Neural cell (in vitro differentiated cells): ENCODE measurements at regions not wholly inside any gene's neighbourhood (a gene's known extent, or its start where the extent isn't known, plus 50 kb on each side); places are given as distances from the start of the nearest gene placed in this dataset.
"Not testable (repeated sequence)": the region's sequence is repeated elsewhere in the genome, so short reads cannot be mapped to it uniquely, and the experiment has no call there.

ENCODE experiments used
- H2AFZ ChIP-seq: fragments of 200-600, 300-800 bp; sonication (generic), shearing (Covaris generic); 2 replicates; pipeline ENCODE4 v1.6.0; 2014; ENCODE audit warnings: low read depth, mild to moderate bottlenecking, antibody characterized with exemption, low read length, moderate library complexity
- H3F3A ChIP-seq: fragments of 200-600 bp; shearing (Covaris generic); 2 replicates; pipeline ENCODE4 v1.6.1; 2016; ENCODE audit warnings: mild to moderate bottlenecking, moderate library complexity, mixed read lengths, antibody characterized with exemption, low read length; ENCODE audit not compliant: insufficient read depth, poor library complexity, severe bottlenecking
- H3K27ac ChIP-seq: fragments of 200-600, 300-800 bp; sonication (generic), shearing (Covaris generic); 2 replicates; pipeline ENCODE4 v1.5.1; 2014; ENCODE audit warnings: mild to moderate bottlenecking, low read length, moderate library complexity
- H3K27me3 ChIP-seq: fragments of 300-800, 200-600 bp; sonication (generic), shearing (Covaris generic); 2 replicates; pipeline ENCODE4 v1.6.0; 2014; ENCODE audit warnings: mild to moderate bottlenecking, low read depth, low read length, moderate library complexity; ENCODE audit not compliant: insufficient read depth
- H3K36me3 ChIP-seq: fragments of 300-800, 200-600 bp; sonication (generic), shearing (Covaris generic); 2 replicates; pipeline ENCODE4 v1.5.1; 2014; ENCODE audit warnings: mild to moderate bottlenecking, antibody characterized with exemption, low read length, moderate library complexity; ENCODE audit not compliant: insufficient read depth
- H3K4me2 ChIP-seq: fragments of 300-800, 200-600 bp; sonication (generic), shearing (Covaris generic); 2 replicates; pipeline ENCODE4 v1.6.0; 2014; ENCODE audit warnings: mild to moderate bottlenecking, low read length
- H3K4me3 ChIP-seq: fragments of 300-800, 200-600 bp; sonication (generic), shearing (Covaris generic); 2 replicates; pipeline ENCODE4 v1.5.1; 2014; ENCODE audit warnings: mild to moderate bottlenecking, low read length, moderate library complexity
- H3K79me2 ChIP-seq: fragments of 200-600 bp; shearing (Covaris generic); replicated peaks from 2 replicates; pipeline ENCODE4 v1.6.0; 2014; ENCODE audit warnings: mild to moderate bottlenecking, low read length, moderate library complexity; ENCODE audit not compliant: insufficient read depth
- H3K9ac ChIP-seq: fragments of 300-800, 200-600 bp; sonication (generic), shearing (Covaris generic); 2 replicates; pipeline ENCODE4 v1.6.1; 2016; ENCODE audit warnings: mild to moderate bottlenecking, low read length, mixed read lengths
- H3K9me2 ChIP-seq: fragments of 200-600 bp; shearing (Covaris generic); 2 replicates; pipeline ENCODE4 v1.6.1; 2016; ENCODE audit warnings: mild to moderate bottlenecking, low read length, mixed read lengths; ENCODE audit not compliant: insufficient read depth
- H3K9me3 ChIP-seq: fragments of 200-600, 300-800 bp; sonication (generic), shearing (Covaris generic); 2 replicates; pipeline ENCODE4 v1.6.1; 2016; ENCODE audit warnings: mild to moderate bottlenecking, mixed run types, low read length, moderate library complexity, mixed read lengths
- H4K20me1 ChIP-seq: fragments of 200-600 bp; shearing (Covaris generic); 2 replicates; pipeline ENCODE4 v1.6.1; 2016; ENCODE audit warnings: mild to moderate bottlenecking, mixed run types; ENCODE audit not compliant: insufficient read depth
- EP300 ChIP-seq: fragments of 450-650 bp; conservative IDR thresholded peaks from 2 replicates; pipeline ENCODE4 v1.6.1; 2014; ENCODE audit warnings: antibody characterized with exemption, mild to moderate bottlenecking, moderate library complexity; ENCODE audit not compliant: poor library complexity, severe bottlenecking
- EZH2 ChIP-seq: fragments of 200-600, 300-800 bp; shearing (Covaris generic), sonication (generic); IDR thresholded peaks from 2 replicates; pipeline ENCODE4 v1.6.1; 2014; ENCODE audit warnings: antibody characterized with exemption, low read length, borderline replicate concordance, mild to moderate bottlenecking; ENCODE audit not compliant: insufficient read depth, poor library complexity, severe bottlenecking
- MXI1 ChIP-seq: fragments of 450-650 bp; conservative IDR thresholded peaks from 2 replicates; pipeline ENCODE4 v1.6.1; 2014; ENCODE audit warnings: antibody characterized with exemption, mild to moderate bottlenecking; ENCODE audit not compliant: poor library complexity, severe bottlenecking
- POLR2AphosphoS5 ChIP-seq: IDR thresholded peaks from 2 replicates; pipeline ENCODE4 v1.6.1; 2012
- RAD21 ChIP-seq: fragments of 450-650 bp; conservative IDR thresholded peaks from 2 replicates; pipeline ENCODE4 v1.6.1; 2014; ENCODE audit warnings: antibody characterized with exemption, mild to moderate bottlenecking, moderate library complexity
- SMC3 ChIP-seq: fragments of 450-650 bp; conservative IDR thresholded peaks from 2 replicates; pipeline ENCODE4 v1.6.1; 2014; ENCODE audit warnings: antibody characterized with exemption, mild to moderate bottlenecking, moderate library complexity; ENCODE audit not compliant: poor library complexity
- TAF1 ChIP-seq: IDR thresholded peaks from 2 replicates; pipeline ENCODE4 v1.6.1; 2012; ENCODE audit warnings: low read depth
- TF ChIP-seq, protein P1 (sequence below): IDR thresholded peaks from 2 replicates; pipeline ENCODE4 v1.6.1; 2012; ENCODE audit warnings: borderline replicate concordance
- TF ChIP-seq, protein P2 (sequence below): fragments of 450-650 bp; IDR thresholded peaks from 2 replicates; pipeline ENCODE4 v1.5.1; 2014; ENCODE audit warnings: antibody characterized with exemption, mild to moderate bottlenecking, moderate library complexity; ENCODE audit not compliant: poor library complexity, severe bottlenecking

DNA sequence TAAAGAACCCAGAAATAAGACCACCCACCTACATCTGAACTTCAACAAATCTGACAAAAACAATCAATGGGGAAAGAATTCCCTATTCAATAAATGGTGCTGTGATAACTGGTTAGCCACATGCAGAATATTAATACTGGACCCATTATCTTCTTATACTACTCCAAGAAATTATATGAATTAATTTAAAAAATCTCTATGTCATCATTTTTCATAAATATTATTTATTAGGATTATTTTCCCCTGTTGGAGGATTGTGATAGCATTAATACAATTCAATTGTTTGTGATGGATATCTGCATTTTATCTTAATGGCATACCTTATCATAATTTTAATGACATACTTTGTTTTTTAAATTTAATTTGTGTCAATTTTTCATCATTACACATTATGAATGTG is 682.2 kb upstream of the CTNND2 start:
- Histone ChIP-seq H4K20me1 (no peaks in the 10 kb centered on the region), H3F3A (no peaks in the 10 kb centered on the region), H2AFZ (no peak overlapping the region), H3K9me3 (no peaks in the 10 kb centered on the region), H3K4me3 (no peak overlapping the region), H3K9ac (no peak overlapping the region), H3K27ac (no peak overlapping the region), H3K79me2 (no peaks in the 10 kb centered on the region), H3K4me2 (no peak overlapping the region), H3K9me2 (no peaks in the 10 kb centered on the region), H3K36me3 (no peaks in the 10 kb centered on the region), H3K27me3 (no peaks in the 10 kb centered on the region)
- TF ChIP-seq MXI1 = no peak
- TF ChIP-seq, protein P1, sequence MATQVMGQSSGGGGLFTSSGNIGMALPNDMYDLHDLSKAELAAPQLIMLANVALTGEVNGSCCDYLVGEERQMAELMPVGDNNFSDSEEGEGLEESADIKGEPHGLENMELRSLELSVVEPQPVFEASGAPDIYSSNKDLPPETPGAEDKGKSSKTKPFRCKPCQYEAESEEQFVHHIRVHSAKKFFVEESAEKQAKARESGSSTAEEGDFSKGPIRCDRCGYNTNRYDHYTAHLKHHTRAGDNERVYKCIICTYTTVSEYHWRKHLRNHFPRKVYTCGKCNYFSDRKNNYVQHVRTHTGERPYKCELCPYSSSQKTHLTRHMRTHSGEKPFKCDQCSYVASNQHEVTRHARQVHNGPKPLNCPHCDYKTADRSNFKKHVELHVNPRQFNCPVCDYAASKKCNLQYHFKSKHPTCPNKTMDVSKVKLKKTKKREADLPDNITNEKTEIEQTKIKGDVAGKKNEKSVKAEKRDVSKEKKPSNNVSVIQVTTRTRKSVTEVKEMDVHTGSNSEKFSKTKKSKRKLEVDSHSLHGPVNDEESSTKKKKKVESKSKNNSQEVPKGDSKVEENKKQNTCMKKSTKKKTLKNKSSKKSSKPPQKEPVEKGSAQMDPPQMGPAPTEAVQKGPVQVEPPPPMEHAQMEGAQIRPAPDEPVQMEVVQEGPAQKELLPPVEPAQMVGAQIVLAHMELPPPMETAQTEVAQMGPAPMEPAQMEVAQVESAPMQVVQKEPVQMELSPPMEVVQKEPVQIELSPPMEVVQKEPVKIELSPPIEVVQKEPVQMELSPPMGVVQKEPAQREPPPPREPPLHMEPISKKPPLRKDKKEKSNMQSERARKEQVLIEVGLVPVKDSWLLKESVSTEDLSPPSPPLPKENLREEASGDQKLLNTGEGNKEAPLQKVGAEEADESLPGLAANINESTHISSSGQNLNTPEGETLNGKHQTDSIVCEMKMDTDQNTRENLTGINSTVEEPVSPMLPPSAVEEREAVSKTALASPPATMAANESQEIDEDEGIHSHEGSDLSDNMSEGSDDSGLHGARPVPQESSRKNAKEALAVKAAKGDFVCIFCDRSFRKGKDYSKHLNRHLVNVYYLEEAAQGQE = no peak
- TF ChIP-seq EZH2 = no peak
- no peak for TF ChIP-seq TAF1
- no peak for TF ChIP-seq SMC3
- TF ChIP-seq, protein P2, sequence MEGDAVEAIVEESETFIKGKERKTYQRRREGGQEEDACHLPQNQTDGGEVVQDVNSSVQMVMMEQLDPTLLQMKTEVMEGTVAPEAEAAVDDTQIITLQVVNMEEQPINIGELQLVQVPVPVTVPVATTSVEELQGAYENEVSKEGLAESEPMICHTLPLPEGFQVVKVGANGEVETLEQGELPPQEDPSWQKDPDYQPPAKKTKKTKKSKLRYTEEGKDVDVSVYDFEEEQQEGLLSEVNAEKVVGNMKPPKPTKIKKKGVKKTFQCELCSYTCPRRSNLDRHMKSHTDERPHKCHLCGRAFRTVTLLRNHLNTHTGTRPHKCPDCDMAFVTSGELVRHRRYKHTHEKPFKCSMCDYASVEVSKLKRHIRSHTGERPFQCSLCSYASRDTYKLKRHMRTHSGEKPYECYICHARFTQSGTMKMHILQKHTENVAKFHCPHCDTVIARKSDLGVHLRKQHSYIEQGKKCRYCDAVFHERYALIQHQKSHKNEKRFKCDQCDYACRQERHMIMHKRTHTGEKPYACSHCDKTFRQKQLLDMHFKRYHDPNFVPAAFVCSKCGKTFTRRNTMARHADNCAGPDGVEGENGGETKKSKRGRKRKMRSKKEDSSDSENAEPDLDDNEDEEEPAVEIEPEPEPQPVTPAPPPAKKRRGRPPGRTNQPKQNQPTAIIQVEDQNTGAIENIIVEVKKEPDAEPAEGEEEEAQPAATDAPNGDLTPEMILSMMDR = no peak
- TF ChIP-seq EP300 = no peak
- no peak for TF ChIP-seq POLR2AphosphoS5
- TF ChIP-seq RAD21 = no peak

DNA sequence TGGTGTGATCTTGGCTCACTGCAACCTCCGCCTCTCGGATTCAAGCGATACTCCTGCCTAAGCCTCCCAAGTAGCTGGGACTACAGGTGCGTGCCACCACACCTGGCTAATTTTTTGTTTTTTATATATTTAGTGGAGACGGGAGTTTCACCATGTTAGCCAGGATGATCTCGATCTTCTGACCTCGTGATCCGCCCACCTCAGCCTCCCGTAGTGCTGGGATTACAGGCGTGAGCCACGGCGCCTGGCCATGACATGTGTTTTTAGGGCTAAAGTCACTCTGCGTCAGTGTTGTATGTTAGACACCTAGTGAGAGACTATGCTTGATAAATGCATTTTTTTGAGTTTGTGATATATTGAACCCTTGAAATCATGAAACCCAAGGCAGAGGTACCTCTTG is 674.6 kb upstream of the CTNND2 start:
- H3K4me3 ChIP-seq, H3K9me2 ChIP-seq, H4K20me1 ChIP-seq, H3F3A ChIP-seq, H3K4me2 ChIP-seq, H3K9ac ChIP-seq, H3K36me3 ChIP-seq, H3K27me3 ChIP-seq, H2AFZ ChIP-seq, H3K79me2 ChIP-seq, H3K9me3 ChIP-seq, H3K27ac ChIP-seq: not testable (repeated sequence)

DNA sequence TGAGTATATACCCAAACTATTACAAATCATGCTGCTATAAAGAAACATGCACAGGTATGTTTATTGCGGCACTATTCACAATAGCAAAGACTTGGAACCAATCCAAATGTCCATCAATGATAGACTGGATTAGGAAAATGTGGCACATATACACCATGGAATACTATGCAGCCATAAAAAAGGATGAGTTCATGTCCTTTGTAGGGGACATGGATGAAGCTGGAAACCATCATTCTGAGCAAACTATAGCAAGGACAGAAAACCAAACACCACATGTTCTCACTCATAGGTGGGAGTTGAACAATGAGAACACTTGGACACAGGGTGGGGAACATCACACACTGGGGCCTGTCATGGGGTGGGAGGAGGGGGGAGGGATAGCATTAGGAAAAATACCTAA is 672.7 kb upstream of the CTNND2 start:
- H3K79me2 ChIP-seq, H3K27ac ChIP-seq, H3F3A ChIP-seq, H3K4me2 ChIP-seq, H2AFZ ChIP-seq, H4K20me1 ChIP-seq, H3K9me2 ChIP-seq, H3K9ac ChIP-seq, H3K27me3 ChIP-seq, H3K4me3 ChIP-seq, H3K36me3 ChIP-seq, H3K9me3 ChIP-seq: not testable (repeated sequence)

DNA sequence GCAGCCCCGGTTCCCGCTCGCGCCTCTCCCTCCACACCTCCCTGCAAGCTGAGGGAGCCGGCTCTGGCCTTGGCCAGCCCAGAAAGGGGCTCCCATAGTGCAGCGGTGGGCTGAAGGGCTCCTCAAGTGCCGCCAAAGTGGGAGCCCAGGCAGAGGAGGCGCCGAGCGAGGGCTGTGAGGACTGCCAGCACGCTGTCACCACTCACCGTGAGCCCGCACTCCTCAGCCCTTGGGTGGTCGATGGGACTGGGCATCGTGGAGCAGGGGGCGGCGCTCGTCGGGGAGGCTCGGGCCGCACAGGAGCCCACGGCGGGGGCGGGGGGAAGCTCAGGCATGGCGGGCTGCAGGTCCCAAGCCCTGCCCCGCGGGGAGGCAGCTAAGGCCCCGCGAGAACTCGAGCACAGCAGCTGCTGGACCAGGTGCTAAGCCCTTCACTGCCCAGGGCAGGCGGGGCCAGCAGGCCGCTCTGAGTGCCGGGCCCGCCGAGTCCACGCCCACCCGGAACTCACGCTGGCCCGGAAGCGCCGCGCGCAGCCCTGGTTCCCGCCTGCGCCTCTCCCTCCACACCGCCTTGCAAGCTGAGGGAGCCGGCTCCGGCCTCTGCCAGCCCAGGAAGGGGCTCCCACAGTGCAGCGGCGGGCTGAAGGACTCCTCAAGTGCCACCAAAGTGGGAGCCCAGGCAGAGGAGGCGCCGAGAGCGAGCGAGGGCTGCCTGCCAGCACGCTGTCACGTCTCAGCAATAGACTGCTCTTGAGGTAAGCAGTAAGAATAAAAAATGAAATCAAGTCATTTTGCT is 670.2 kb upstream of the CTNND2 start:
- H3K27ac ChIP-seq, H3K9ac ChIP-seq, H3K9me2 ChIP-seq, H3K4me2 ChIP-seq, H3K79me2 ChIP-seq, H3K36me3 ChIP-seq, H3F3A ChIP-seq, H2AFZ ChIP-seq, H3K4me3 ChIP-seq, H3K9me3 ChIP-seq, H3K27me3 ChIP-seq, H4K20me1 ChIP-seq: not testable (repeated sequence)

DNA sequence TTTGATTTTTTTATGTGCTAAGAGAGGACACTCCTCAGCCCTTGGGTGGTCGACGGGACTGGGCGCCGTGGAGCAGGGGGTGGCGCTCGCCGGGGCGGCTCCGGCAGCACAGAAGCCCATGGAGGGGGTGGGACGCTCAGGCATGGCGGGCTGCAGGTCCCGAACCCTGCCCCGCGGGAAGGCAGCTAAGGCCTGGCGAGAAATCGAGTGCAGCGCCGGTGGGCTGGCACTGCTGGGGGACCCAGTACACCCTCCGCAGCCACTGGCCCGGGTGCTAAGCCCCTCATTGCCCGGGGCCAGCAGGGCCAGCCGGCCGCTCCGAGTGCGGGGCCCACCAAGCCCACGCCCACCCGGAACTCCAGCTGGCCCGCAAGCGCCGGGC is 669.7 kb upstream of the CTNND2 start:
- H4K20me1 ChIP-seq, H3K9me2 ChIP-seq, H3K4me3 ChIP-seq, H3K9me3 ChIP-seq, H3K4me2 ChIP-seq, H3K27ac ChIP-seq, H3K36me3 ChIP-seq, H3K79me2 ChIP-seq, H2AFZ ChIP-seq, H3K27me3 ChIP-seq, H3F3A ChIP-seq, H3K9ac ChIP-seq: not testable (repeated sequence)
